Stimulated activated CD8-positive, alpha-beta memory T cell treated with anti-CD3 and anti-CD28 coated beads, Interleukin-12 subunit alpha, Interleukin-12 subunit beta, amount 100 ng/mL, for 1 hour (primary cell): ENCODE measurements at regions not wholly inside any gene's neighbourhood (a gene's known extent, or its start where the extent isn't known, plus 50 kb on each side); places are given as distances from the start of the nearest gene placed in this dataset.
"Not testable (repeated sequence)": the region's sequence is repeated elsewhere in the genome, so short reads cannot be mapped to it uniquely, and the experiment has no call there.

Source experiments
- DNase-seq: peaks from one replicate; pipeline ENCODE4 v3.0.0-alpha.2; 2020; ENCODE audit warnings: low read depth

GRCh38 chr9:61817127-61817705, 627.4 kb downstream of the SPATA31A7 start:
- not testable (repeated sequence) for DNase-seq

GRCh38 chr9:61853624-61854259, 663.9 kb downstream of the SPATA31A7 start:
- peak; percentile 84 for DNase-seq

GRCh38 chr9:61854260-61854640, 664.4 kb downstream of the SPATA31A7 start:
- not testable (repeated sequence) for DNase-seq

- DNase-seq, result not testable (repeated sequence)
Observed at GRCh38 chr9:61856283-61856682, 666.4 kb downstream of the SPATA31A7 start.

- DNase-seq, result not testable (repeated sequence)
Observed at GRCh38 chr9:61856858-61857453, 667.1 kb downstream of the SPATA31A7 start.

GRCh38 chr9:61857709-61858351, 668.0 kb downstream of the SPATA31A7 start:
- not testable (repeated sequence) for DNase-seq

GRCh38 chr9:61862431-61862971, 672.7 kb downstream of the SPATA31A7 start:
- peak; percentile 56 for DNase-seq

GRCh38 chr9:61864463-61864862, 674.6 kb downstream of the SPATA31A7 start:
- not testable (repeated sequence) for DNase-seq

- DNase-seq, result not testable (repeated sequence)
Observed at GRCh38 chr9:61868965-61869364, 679.1 kb downstream of the SPATA31A7 start.

GRCh38 chr9:61872329-61872728, 682.5 kb downstream of the SPATA31A7 start:
- DNase-seq, result not testable (repeated sequence)
